ENCODE measurements at regions not wholly inside any gene's neighbourhood (a gene's known extent, or its start where the extent isn't known, plus 50 kb on each side); places are given as distances from the start of the nearest gene placed in this dataset.
"Not testable (repeated sequence)": the region's sequence is repeated elsewhere in the genome, so short reads cannot be mapped to it uniquely, and the experiment has no call there.

GRCh38 chr9:40930426-40930825 is 198.1 kb downstream of the FOXD4L6 start:
- DNase-seq (ENCODE audit: low spot score), result not testable (repeated sequence)

GRCh38 chr9:40929488-40929845 is 199.0 kb downstream of the FOXD4L6 start:
- DNase-seq (ENCODE audit: low spot score), result not testable (repeated sequence)

- DNase-seq (ENCODE audit: low spot score), result no peak
These were observed 199.5 kb downstream of the FOXD4L6 start for GRCh38 chr9:40928803-40929487.

- no peak for DNase-seq (ENCODE audit: low spot score)
These were observed 200.4 kb downstream of the FOXD4L6 start for GRCh38 chr9:40927851-40928802.

GRCh38 chr9:40927260-40927631 is 201.2 kb downstream of the FOXD4L6 start:
- DNase-seq (ENCODE audit: low spot score), result no peak

GRCh38 chr9:40926404-40927259 is 201.8 kb downstream of the FOXD4L6 start:
- no peak for DNase-seq (ENCODE audit: low spot score)

GRCh38 chr9:40925149-40925548 is 203.3 kb downstream of the FOXD4L6 start:
- DNase-seq (ENCODE audit: low spot score), result no peak

- DNase-seq (ENCODE audit: low spot score), result not testable (repeated sequence)
These were observed 212.1 kb downstream of the FOXD4L6 start for GRCh38 chr9:40916399-40916783.

- DNase-seq (ENCODE audit: low spot score), result not testable (repeated sequence)
These were observed 212.7 kb downstream of the FOXD4L6 start for GRCh38 chr9:40915660-40916398.

GRCh38 chr9:40914772-40915659 is 213.5 kb downstream of the FOXD4L6 start:
- no peak for DNase-seq (ENCODE audit: low spot score)

- DNase-seq (ENCODE audit: low spot score), result no peak
These were observed 214.4 kb downstream of the FOXD4L6 start for GRCh38 chr9:40913928-40914673.

GRCh38 chr9:40913096-40913719 is 215.3 kb downstream of the FOXD4L6 start:
- DNase-seq (ENCODE audit: low spot score), result no peak

- DNase-seq (ENCODE audit: low spot score), result not testable (repeated sequence)
These were observed 215.8 kb downstream of the FOXD4L6 start for GRCh38 chr9:40912679-40913078.

- no peak for DNase-seq (ENCODE audit: low spot score)
These were observed 216.8 kb downstream of the FOXD4L6 start for GRCh38 chr9:40911647-40912046.

GRCh38 chr9:40910995-40911394 is 217.5 kb downstream of the FOXD4L6 start:
- DNase-seq (ENCODE audit: low spot score), result not testable (repeated sequence)

GRCh38 chr9:40909821-40910220 is 218.7 kb downstream of the FOXD4L6 start:
- DNase-seq (ENCODE audit: low spot score), result no peak

- DNase-seq (ENCODE audit: low spot score), result not testable (repeated sequence)
These were observed 219.4 kb downstream of the FOXD4L6 start for GRCh38 chr9:40909111-40909510.

GRCh38 chr9:40907657-40908624 is 220.5 kb downstream of the FOXD4L6 start:
- no peak for DNase-seq (ENCODE audit: low spot score)
